Thyroid gland (tissue), 4 donors: ENCODE measurements at regions not wholly inside any gene's neighbourhood (a gene's known extent, or its start where the extent isn't known, plus 50 kb on each side); places are given as distances from the start of the nearest gene placed in this dataset.

ENCODE experiments used
- DNase-seq, 2 donors: peaks; one replicate each; pipeline ENCODE4 v3.0.0-alpha.2; 2019
- H3K27ac ChIP-seq, 3 donors: fragments of 200-600 bp; sonication (generic); 1 replicate in 2 of 3; 2 replicates in 1 of 3; pipeline ENCODE4 v1.5.1; 2016 to 2019; ENCODE audit warnings: mild to moderate bottlenecking in 1 of 3, moderate library complexity in 1 of 3
- H3K27me3 ChIP-seq: fragments of 200-600 bp; sonication (generic); one replicate; pipeline ENCODE4 v1.5.1; 2019
- H3K36me3 ChIP-seq, 2 donors: fragments of 200-600 bp; sonication (generic); one replicate each; pipeline ENCODE4 v1.5.1; 2016 to 2019
- H3K4me1 ChIP-seq, 2 donors: fragments of 200-600 bp; sonication (generic); one replicate each; pipeline ENCODE4 v1.5.1; 2017 to 2019
- H3K4me3 ChIP-seq, 3 donors: fragments of 200-600 bp; sonication (generic); replicated peaks in 1 of 3; 1 replicate in 2 of 3; 2 replicates in 1 of 3; pipeline ENCODE4 v1.5.1; 2016; ENCODE audit warnings: mild to moderate bottlenecking in 1 of 3
- H3K9me3 ChIP-seq: fragments of 200-600 bp; sonication (generic); one replicate; pipeline ENCODE4 v1.5.1; 2017
- POLR2A ChIP-seq, 2 donors: fragments of 450-650 bp; IDR thresholded peaks; one replicate each; pipeline ENCODE4 v1.6.1; 2017; ENCODE audit warnings: antibody characterized with exemption in 2 of 2, mild to moderate bottlenecking in 2 of 2, moderate library complexity in 1 of 2
- WGBS, 2 donors: methylation state at CpG; one replicate each; pipeline ENCODE4 v1.1.5; 2017; 5-methylcytosine and 5-hydroxymethylcytosine counted together
- intact Hi-C: fragments of 100-400 bp; cut with DNase I; formaldehyde crosslinking; loops from one replicate; pipeline ENCODE4 v1.15.1; 2023
- TF ChIP-seq, protein P1 (sequence below), 6 experiments: fragments of 200-600 bp in 3 of 6; fragments of 450-650 bp in 3 of 6; sonication (generic) in 3 of 6; IDR thresholded peaks; one replicate each; pipeline ENCODE4 v1.5.1; 2016 to 2019; ENCODE audit warnings: antibody characterized with exemption in 6 of 6, mild to moderate bottlenecking in 2 of 6, inconsistent platforms in 1 of 6, moderate library complexity in 1 of 6

DNA sequence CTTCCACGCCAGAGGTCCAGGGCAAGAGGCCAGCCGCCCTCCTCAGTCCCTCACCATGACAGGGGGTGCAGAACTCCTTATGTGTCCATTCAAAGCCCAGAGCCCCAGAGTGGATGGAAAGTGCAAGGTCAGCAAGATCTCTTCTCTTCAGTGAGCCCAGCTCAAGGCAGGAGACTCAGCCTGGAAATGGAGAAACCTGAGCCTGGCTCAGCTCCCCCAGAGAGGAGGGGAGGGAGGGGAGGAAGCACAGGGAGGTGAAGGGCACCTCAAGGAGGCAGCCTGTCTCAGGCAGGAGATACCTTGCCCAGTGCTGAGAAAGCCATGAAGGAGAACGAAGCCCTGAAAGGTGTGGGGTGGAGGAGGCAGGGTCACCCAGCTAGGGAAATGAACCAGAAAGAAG lies 121.8 kb upstream of the PJA1 start:
- WGBS, 2 donors, result 64 to 73% methylated on average over 1 of the region's 3 CpGs
- H3K27me3 ChIP-seq, result no peaks in the 10 kb centered on the region
- no peak overlapping the region for H3K4me3 ChIP-seq

DNA sequence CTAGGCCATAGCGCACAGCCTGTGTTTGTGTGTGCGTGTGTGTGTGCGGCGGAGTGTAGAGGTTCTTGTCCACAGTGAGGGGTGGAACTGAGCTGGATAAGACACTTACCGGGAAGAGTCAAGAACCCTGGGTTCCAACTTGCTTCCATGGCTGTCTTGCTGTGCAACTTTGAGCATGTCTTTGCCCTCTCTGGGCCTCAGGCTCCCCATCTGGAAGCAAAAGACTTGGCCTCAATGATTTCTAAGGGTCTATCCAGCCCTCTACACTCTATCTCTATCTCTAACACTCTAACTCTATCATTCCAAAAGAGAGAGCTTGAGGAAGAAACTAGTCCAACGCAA lies 121.3 kb upstream of the PJA1 start:
- H3K36me3 ChIP-seq, result no peaks in the 10 kb centered on the region
- no peaks in the 10 kb centered on the region for H3K9me3 ChIP-seq
- DNase-seq, result no peak
- TF ChIP-seq POLR2A (IDR thresholded peaks at IDR 0.05), result no peak
- TF ChIP-seq, protein P1, sequence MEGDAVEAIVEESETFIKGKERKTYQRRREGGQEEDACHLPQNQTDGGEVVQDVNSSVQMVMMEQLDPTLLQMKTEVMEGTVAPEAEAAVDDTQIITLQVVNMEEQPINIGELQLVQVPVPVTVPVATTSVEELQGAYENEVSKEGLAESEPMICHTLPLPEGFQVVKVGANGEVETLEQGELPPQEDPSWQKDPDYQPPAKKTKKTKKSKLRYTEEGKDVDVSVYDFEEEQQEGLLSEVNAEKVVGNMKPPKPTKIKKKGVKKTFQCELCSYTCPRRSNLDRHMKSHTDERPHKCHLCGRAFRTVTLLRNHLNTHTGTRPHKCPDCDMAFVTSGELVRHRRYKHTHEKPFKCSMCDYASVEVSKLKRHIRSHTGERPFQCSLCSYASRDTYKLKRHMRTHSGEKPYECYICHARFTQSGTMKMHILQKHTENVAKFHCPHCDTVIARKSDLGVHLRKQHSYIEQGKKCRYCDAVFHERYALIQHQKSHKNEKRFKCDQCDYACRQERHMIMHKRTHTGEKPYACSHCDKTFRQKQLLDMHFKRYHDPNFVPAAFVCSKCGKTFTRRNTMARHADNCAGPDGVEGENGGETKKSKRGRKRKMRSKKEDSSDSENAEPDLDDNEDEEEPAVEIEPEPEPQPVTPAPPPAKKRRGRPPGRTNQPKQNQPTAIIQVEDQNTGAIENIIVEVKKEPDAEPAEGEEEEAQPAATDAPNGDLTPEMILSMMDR (IDR thresholded peaks at IDR 0.05), result no peak
- intact Hi-C loops, result loop anchor here (10.0 kb wide), 1 partner anchor 462 kb away; the partner anchor contains the start of gene EFNB1
- H3K27me3 ChIP-seq, result no peaks in the 10 kb centered on the region
- WGBS, 2 donors, result 76 to 100% methylated on average over 1 to 5 of the region's 6 CpGs
- H3K4me3 ChIP-seq, result no peak overlapping the region
- H3K27ac ChIP-seq, result peak overlapping the region in 1 of 3 donors; percentile 17
- H3K4me1 ChIP-seq, result peaks cover 5 to 14% of the 10 kb centered on the region in 2 donors

More for the DNA sequence above, 121.8 kb upstream of the PJA1 start:
- TF ChIP-seq, protein P1 (IDR thresholded peaks at IDR 0.05), result no peak
- TF ChIP-seq POLR2A (IDR thresholded peaks at IDR 0.05), result no peak
- DNase-seq, result peak; percentile 37 to 46
- intact Hi-C loops, result loop anchor here (10.0 kb wide), 1 partner anchor 462 kb away; the partner anchor contains the start of gene EFNB1
- Histone ChIP-seq H3K4me1 (peaks cover 5 to 14% of the 10 kb centered on the region in 2 donors), H3K9me3 (no peaks in the 10 kb centered on the region), H3K27ac (no peak overlapping the region), H3K36me3 (no peaks in the 10 kb centered on the region)

DNA sequence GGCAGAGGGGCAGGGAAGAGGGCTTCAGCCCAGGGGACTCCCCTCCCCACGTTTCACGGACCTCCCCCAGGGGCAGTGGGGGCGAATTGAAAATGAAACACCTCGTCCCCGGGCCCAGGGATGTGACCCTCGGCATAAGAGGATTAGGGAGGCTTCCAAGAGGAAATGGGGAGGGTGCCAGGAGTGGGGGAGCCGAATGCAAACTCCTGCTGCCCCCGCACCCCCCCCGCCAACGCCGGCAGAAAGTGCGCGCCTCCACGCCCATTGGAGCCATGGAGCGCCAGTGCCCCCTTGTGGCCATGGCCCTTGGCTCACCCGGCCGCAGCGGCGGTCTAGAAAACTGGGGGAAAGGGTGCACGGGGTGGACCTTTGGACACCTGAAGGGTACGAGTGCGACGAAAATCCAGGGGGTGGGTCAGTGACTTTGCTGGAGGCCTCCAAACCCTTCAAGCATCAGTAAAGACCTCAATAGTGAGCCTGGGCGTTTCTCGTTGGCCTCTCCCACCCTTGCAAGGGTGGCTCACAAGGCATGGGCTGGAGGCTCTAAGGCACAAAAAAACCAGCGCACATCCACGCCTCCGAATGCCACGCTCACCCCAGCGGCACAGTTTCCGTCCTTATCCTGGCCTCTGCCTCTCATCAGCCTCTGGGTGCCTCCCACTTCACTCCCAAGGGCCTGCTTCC lies 120.8 kb upstream of the PJA1 start:
- Histone ChIP-seq H3K36me3 (no peaks in the 10 kb centered on the region), H3K9me3 (no peaks in the 10 kb centered on the region), H3K27ac (peak overlapping the region in 2 of 3 donors; percentile 17), H3K4me1 (peaks cover 5 to 14% of the 10 kb centered on the region in 2 donors), H3K27me3 (no peaks in the 10 kb centered on the region), H3K4me3 (peak overlapping the region in 1 of 3 donors; percentile 26)
- intact Hi-C loops, result loop anchor here (10.0 kb wide), 1 partner anchor 461 kb away; the partner anchor contains the start of gene EFNB1
- no peak for TF ChIP-seq POLR2A (IDR thresholded peaks at IDR 0.05)
- TF ChIP-seq, protein P1 (IDR thresholded peaks at IDR 0.05), result peak; percentile 61 to 87 (median 80)
- DNase-seq, result peak; percentile 64 to 72
- 0% methylated on average over 7 to 11 of the region's 31 CpGs for WGBS, 2 donors

DNA sequence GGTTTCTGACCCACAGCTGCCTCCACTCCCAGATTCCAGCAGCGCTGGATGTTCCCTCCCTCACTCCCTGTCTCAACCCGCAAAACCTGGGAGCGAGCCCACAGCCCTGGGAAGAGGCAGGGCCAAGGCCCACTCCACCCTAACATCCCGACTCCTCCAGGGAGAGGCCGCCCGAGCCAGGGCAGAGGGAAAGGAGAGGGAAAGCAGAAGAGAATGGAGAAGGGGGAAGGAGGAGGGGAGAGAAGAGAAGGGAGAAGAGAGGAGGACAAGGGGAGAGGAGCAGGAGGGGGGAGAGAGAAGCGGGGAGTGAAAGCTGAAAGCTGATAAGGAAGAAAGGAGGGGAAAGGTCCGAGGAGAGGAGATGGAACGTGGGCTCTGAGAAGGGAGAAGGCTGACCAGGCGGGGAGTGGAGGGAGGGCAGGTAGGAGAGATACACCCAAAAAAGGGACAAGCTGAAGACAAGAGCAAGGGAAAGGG lies 120.2 kb upstream of the PJA1 start:
- TF ChIP-seq, protein P1 (IDR thresholded peaks at IDR 0.05), result no peak
- no peak for TF ChIP-seq POLR2A (IDR thresholded peaks at IDR 0.05)
- intact Hi-C loops, result loop anchor here (10.0 kb wide), 1 partner anchor 461 kb away; the partner anchor contains the start of gene EFNB1

DNA sequence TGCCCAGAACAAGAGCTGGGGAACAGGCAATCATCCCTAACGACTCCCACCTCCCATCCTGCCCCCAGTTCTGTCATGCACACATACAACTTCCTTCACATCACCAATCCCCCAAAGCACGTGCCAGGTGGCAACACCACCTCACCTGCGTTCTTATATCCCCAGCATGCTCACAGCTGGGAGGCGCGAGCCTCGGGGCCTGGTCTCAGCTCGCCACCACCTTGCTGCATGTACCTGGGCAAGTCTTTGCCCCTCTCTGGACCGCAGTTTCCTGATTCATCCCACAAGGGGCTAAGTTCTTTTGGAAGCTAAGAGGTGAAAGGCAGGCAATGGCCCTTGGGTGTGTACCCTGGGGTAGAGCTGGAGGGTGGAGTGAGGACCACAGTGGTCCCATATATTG lies 119.2 kb upstream of the PJA1 start:
- H3K4me3 ChIP-seq, result no peak overlapping the region
- TF ChIP-seq, protein P1 (IDR thresholded peaks at IDR 0.05), result no peak
- TF ChIP-seq POLR2A (IDR thresholded peaks at IDR 0.05), result no peak
- intact Hi-C loops, result loop anchor here (10.0 kb wide), 1 partner anchor 460 kb away; the partner anchor contains the start of gene EFNB1
- H3K4me1 ChIP-seq, result peaks cover 5 to 14% of the 10 kb centered on the region in 2 donors
- no peaks in the 10 kb centered on the region for H3K9me3 ChIP-seq
- H3K36me3 ChIP-seq, result no peaks in the 10 kb centered on the region
- no peaks in the 10 kb centered on the region for H3K27me3 ChIP-seq
- WGBS, 2 donors, result 92 to 94% methylated on average over 5 to 8 of the region's 8 CpGs
- DNase-seq, result no peak
- no peak overlapping the region for H3K27ac ChIP-seq

More for the DNA sequence above, 120.2 kb upstream of the PJA1 start:
- Histone ChIP-seq H3K4me1 (peaks cover 5 to 14% of the 10 kb centered on the region in 2 donors), H3K9me3 (no peaks in the 10 kb centered on the region), H3K27me3 (no peaks in the 10 kb centered on the region), H3K27ac (peak overlapping the region in 2 of 3 donors; percentile 17), H3K36me3 (no peaks in the 10 kb centered on the region), H3K4me3 (peak overlapping the region in 1 of 3 donors; percentile 26)
- 27 to 38% methylated on average over 8 to 10 of the region's 10 CpGs for WGBS, 2 donors
- DNase-seq, result no peak
